ENCODE measurements at regions not wholly inside any gene's neighbourhood (a gene's known extent, or its start where the extent isn't known, plus 50 kb on each side); places are given as distances from the start of the nearest gene placed in this dataset.

DNA sequence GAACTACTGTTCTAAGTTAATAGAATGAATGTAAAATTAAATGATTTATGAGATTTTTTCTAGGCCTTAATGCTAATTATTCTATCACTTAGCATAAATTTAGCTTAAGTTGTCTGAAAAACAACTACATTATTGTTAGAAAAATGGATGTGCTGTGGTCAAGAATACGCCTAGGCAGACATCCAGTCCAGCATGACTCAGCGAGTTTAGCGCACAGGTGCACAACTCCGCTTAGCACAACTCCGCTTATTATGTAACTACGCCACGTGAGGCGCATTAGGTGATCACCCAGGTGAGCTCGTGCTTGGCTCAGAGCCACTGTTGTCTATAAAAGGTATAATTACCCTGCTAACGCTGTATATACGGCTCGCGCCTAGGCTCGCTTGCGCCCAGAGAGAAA, 1043.6 kb upstream of the ADGRL4 start:
- H3K4me3 Mint-ChIP-seq = no peak overlapping the region
- H3K36me3 Mint-ChIP-seq (ENCODE audit: insufficient read depth in 2 of 2) = no peaks in the 10 kb centered on the region
- H3K27me3 Mint-ChIP-seq (ENCODE audit: low read depth) = no peaks in the 10 kb centered on the region
- no peak for ATAC-seq (replicated peaks in 1 of 2)
- no peak for DNase-seq
- peaks cover 3% of the 10 kb centered on the region in 2 donors for H3K9me3 Mint-ChIP-seq
- H3K4me1 Mint-ChIP-seq (ENCODE audit: low read depth) = no peaks in the 10 kb centered on the region
- no peak overlapping the region for H3K27ac Mint-ChIP-seq

GRCh38 chr1:80048716-80049115, 1042.2 kb upstream of the ADGRL4 start:
- no peak overlapping the region for H3K27ac Mint-ChIP-seq
- no peak overlapping the region for H3K4me3 Mint-ChIP-seq
- no peaks in the 10 kb centered on the region for H3K27me3 Mint-ChIP-seq (ENCODE audit: low read depth)
- H3K4me1 Mint-ChIP-seq (ENCODE audit: low read depth) = no peaks in the 10 kb centered on the region
- ATAC-seq (replicated peaks in 1 of 2) (no peak), DNase-seq (no peak)
- no peaks in the 10 kb centered on the region for H3K36me3 Mint-ChIP-seq (ENCODE audit: insufficient read depth in 2 of 2)
- H3K9me3 Mint-ChIP-seq = peaks cover 3% of the 10 kb centered on the region in 2 donors

- no peak overlapping the region for H3K4me3 Mint-ChIP-seq
- no peaks in the 10 kb centered on the region for H3K27me3 Mint-ChIP-seq (ENCODE audit: low read depth)
- no peak overlapping the region for H3K27ac Mint-ChIP-seq
- no peaks in the 10 kb centered on the region for H3K4me1 Mint-ChIP-seq (ENCODE audit: low read depth)
- no peaks in the 10 kb centered on the region for H3K36me3 Mint-ChIP-seq (ENCODE audit: insufficient read depth in 2 of 2)
- peaks cover 3 to 4% of the 10 kb centered on the region in 2 donors for H3K9me3 Mint-ChIP-seq
- no peak for DNase-seq
- ATAC-seq (replicated peaks in 1 of 2) = no peak
Observed at GRCh38 chr1:80047791-80048190, 1041.3 kb upstream of the ADGRL4 start.

- no peak for ATAC-seq (replicated peaks in 1 of 2)
- no peak overlapping the region for H3K27ac Mint-ChIP-seq
- no peaks in the 10 kb centered on the region for H3K4me1 Mint-ChIP-seq (ENCODE audit: low read depth)
- H3K4me3 Mint-ChIP-seq = no peak overlapping the region
- no peaks in the 10 kb centered on the region for H3K27me3 Mint-ChIP-seq (ENCODE audit: low read depth)
- no peaks in the 10 kb centered on the region for H3K36me3 Mint-ChIP-seq (ENCODE audit: insufficient read depth in 2 of 2)
- DNase-seq = no peak
- H3K9me3 Mint-ChIP-seq = peaks cover 10 to 14% of the 10 kb centered on the region in 2 donors
Observed at GRCh38 chr1:80044662-80045061, 1038.1 kb upstream of the ADGRL4 start.

DNA sequence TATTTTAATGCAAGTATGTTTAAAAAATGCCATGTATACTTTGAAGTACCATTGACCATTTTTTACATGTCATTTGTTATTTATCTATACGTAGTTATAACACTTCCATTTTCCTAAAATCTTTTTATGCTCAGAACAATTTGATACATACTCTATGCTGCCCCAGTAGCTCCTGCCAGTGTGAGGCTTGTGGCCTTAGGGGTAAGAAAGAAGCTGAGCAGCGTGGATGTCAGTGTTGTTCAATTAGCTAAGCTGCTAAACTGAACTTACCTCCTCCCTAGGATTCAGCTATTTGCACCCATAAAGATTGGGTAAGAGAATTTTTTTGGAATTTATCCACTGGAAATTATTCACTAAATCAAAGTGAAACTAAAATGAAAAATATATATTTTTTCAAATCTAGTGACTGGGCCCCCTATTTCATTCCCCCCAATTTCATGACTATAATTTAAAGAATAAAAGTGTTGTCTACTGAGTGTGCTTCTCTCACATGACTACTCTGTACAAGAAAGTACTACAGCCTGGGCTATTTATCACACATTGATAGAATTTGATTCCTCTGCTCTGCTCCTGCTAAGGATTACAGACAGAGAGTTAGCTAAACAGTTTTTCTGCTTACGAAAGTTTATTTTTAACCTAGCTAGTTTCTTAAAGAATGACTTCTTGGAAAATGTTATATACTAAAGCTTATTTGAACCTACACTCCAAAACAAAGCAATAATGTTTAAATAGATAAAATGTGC, 1030.3 kb upstream of the ADGRL4 start:
- H3K27ac Mint-ChIP-seq = no peak overlapping the region

DNA sequence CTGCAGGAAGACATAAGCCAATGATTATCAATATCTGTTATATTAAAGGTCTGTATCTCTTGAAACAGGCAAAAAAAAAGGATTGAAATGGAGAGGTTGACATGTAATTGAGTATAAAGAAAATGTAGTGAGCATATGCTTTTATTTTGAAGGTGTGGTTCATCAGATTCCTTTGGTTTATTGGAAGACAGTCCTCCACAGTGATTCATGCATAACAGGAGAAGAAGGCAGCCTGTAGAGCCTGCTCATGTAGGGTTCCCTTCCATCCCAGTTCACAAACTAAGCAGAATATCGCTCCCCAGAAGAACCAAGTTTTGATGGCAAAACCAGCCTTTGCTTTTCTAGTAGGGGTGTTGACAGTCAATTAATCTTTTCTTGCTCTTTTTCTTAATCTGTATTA, 1016.8 kb upstream of the ADGRL4 start:
- no peaks in the 10 kb centered on the region for H3K4me1 Mint-ChIP-seq (ENCODE audit: low read depth)
- H3K4me3 Mint-ChIP-seq = no peak overlapping the region
- no peak overlapping the region for H3K27ac Mint-ChIP-seq
- DNase-seq = no peak
- ATAC-seq (replicated peaks in 1 of 2) = no peak
- H3K9me3 Mint-ChIP-seq = peaks cover 0 to 1% of the 10 kb centered on the region in 2 donors
- H3K27me3 Mint-ChIP-seq (ENCODE audit: low read depth) = no peaks in the 10 kb centered on the region
- peaks cover 0 to 2% of the 10 kb centered on the region in 2 donors for H3K36me3 Mint-ChIP-seq (ENCODE audit: insufficient read depth in 2 of 2)

More for the DNA sequence above, 1030.3 kb upstream of the ADGRL4 start:
- peaks cover 12 to 15% of the 10 kb centered on the region in 2 donors for H3K9me3 Mint-ChIP-seq
- no peaks in the 10 kb centered on the region for H3K27me3 Mint-ChIP-seq (ENCODE audit: low read depth)
- H3K4me1 Mint-ChIP-seq (ENCODE audit: low read depth) = no peaks in the 10 kb centered on the region
- H3K4me3 Mint-ChIP-seq = no peak overlapping the region
- no peak for DNase-seq
- no peaks in the 10 kb centered on the region for H3K36me3 Mint-ChIP-seq (ENCODE audit: insufficient read depth in 2 of 2)
- ATAC-seq (replicated peaks in 1 of 2) = no peak

DNA sequence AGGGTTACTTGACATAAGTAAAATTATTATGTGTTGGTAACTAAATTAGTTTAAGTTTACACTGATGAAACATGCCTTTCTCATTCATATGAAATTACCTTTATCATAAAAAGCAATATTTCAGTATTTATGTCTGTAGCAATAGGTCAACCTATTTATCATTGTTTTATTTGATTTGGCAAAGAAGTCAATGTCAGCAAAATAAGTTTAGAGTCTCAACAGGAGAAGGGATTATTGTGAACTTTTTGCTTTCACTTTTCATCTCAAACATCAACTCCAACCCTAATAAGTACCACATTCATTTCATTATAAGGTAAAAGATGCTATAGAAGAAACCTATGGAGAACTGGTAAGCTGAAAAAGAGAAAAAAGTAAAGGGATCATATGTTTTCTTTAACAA, 1015.4 kb upstream of the ADGRL4 start:
- Mint-ChIP-seq H3K4me3 (no peak overlapping the region), H3K27ac (no peak overlapping the region), H3K27me3 (ENCODE audit: low read depth) (no peaks in the 10 kb centered on the region), H3K9me3 (peaks cover 4% of the 10 kb centered on the region in 2 donors), H3K36me3 (ENCODE audit: insufficient read depth in 2 of 2) (no peaks in the 10 kb centered on the region), H3K4me1 (ENCODE audit: low read depth) (no peaks in the 10 kb centered on the region)
- ATAC-seq (replicated peaks in 1 of 2) (no peak), DNase-seq (no peak)

DNA sequence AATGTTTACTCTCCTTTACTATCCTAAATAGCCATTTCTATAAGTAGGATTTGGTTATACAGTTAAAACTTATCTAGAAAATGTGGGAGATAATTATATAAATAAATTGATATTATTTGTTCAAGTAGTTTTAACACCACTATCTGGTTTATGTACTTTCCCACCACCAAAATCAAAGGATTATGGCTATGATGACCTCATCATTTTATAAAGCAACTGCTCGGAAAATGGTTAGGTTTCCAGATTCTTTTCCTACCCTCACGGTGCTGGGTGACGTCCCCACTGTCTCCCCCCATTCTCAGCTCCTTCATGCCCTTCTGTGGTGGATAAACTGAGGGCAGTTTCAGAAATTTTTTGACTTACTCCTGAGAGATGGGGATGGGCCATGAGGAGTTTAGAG, 1011.8 kb upstream of the ADGRL4 start:
- Mint-ChIP-seq H3K4me1 (ENCODE audit: low read depth) (no peaks in the 10 kb centered on the region), H3K9me3 (peaks cover 4% of the 10 kb centered on the region in 2 donors), H3K4me3 (no peak overlapping the region), H3K36me3 (ENCODE audit: insufficient read depth in 2 of 2) (no peaks in the 10 kb centered on the region), H3K27me3 (ENCODE audit: low read depth) (no peaks in the 10 kb centered on the region), H3K27ac (no peak overlapping the region)
- ATAC-seq (replicated peaks in 1 of 2) = no peak
- no peak for DNase-seq

- H3K4me1 Mint-ChIP-seq (ENCODE audit: low read depth) = no peaks in the 10 kb centered on the region
- H3K27me3 Mint-ChIP-seq (ENCODE audit: low read depth) = no peaks in the 10 kb centered on the region
- DNase-seq (no peak), ATAC-seq (replicated peaks in 1 of 2) (no peak)
- H3K4me3 Mint-ChIP-seq = no peak overlapping the region
- H3K9me3 Mint-ChIP-seq = no peaks in the 10 kb centered on the region
- H3K27ac Mint-ChIP-seq = no peak overlapping the region
- no peaks in the 10 kb centered on the region for H3K36me3 Mint-ChIP-seq (ENCODE audit: insufficient read depth in 2 of 2)
Observed at GRCh38 chr1:80008934-80009333, 1002.4 kb upstream of the ADGRL4 start.

- Mint-ChIP-seq H3K4me3 (no peak overlapping the region), H3K9me3 (peaks cover 6 to 7% of the 10 kb centered on the region in 2 donors), H3K27ac (no peak overlapping the region), H3K36me3 (ENCODE audit: insufficient read depth in 2 of 2) (peaks cover 2 to 3% of the 10 kb centered on the region in 2 donors), H3K27me3 (ENCODE audit: low read depth) (no peaks in the 10 kb centered on the region), H3K4me1 (ENCODE audit: low read depth) (no peaks in the 10 kb centered on the region)
- ATAC-seq (replicated peaks in 1 of 2) = no peak
- no peak for DNase-seq
Observed at GRCh38 chr1:80003250-80003649, 996.7 kb upstream of the ADGRL4 start.

- peaks cover 5% of the 10 kb centered on the region in 2 donors for H3K9me3 Mint-ChIP-seq
- DNase-seq (no peak), ATAC-seq (replicated peaks in 1 of 2) (no peak)
- no peaks in the 10 kb centered on the region for H3K4me1 Mint-ChIP-seq (ENCODE audit: low read depth)
- no peaks in the 10 kb centered on the region for H3K36me3 Mint-ChIP-seq (ENCODE audit: insufficient read depth in 2 of 2)
- H3K4me3 Mint-ChIP-seq = no peak overlapping the region
- H3K27me3 Mint-ChIP-seq (ENCODE audit: low read depth) = no peaks in the 10 kb centered on the region
- no peak overlapping the region for H3K27ac Mint-ChIP-seq
Observed at GRCh38 chr1:79988401-79988800, 981.9 kb upstream of the ADGRL4 start.

DNA sequence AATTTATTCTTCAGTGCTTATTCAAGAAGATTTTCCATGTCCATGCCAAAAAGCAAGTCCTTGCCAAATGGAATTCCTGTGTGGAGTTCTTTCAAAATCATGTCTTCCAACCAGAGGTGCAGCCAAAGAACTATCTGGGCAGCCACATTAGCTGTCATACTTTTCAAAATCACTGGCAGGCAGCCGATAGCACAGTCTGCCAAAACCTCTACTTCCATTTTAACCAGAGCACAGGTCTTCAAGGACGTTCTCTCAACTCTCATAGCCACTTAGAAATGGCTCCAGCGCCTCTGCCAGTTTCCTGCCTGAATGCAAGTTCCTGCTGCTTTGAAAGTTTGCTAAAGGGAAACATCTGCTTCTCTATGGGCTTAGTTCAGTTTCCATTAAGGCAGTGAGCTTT, 975.7 kb upstream of the ADGRL4 start:
- no peaks in the 10 kb centered on the region for H3K4me1 Mint-ChIP-seq (ENCODE audit: low read depth)
- H3K36me3 Mint-ChIP-seq (ENCODE audit: insufficient read depth in 2 of 2) = no peaks in the 10 kb centered on the region
- H3K27me3 Mint-ChIP-seq (ENCODE audit: low read depth) = no peaks in the 10 kb centered on the region
- H3K9me3 Mint-ChIP-seq = peaks cover 5 to 15% of the 10 kb centered on the region in 2 donors
- no peak overlapping the region for H3K4me3 Mint-ChIP-seq
- ATAC-seq (replicated peaks in 1 of 2) (no peak), DNase-seq (no peak)
- H3K27ac Mint-ChIP-seq = no peak overlapping the region

GRCh38 chr1:79981481-79981880, 975.0 kb upstream of the ADGRL4 start:
- Mint-ChIP-seq H3K4me1 (ENCODE audit: low read depth) (no peaks in the 10 kb centered on the region), H3K36me3 (ENCODE audit: insufficient read depth in 2 of 2) (no peaks in the 10 kb centered on the region), H3K9me3 (peaks cover 5 to 15% of the 10 kb centered on the region in 2 donors), H3K27ac (no peak overlapping the region), H3K27me3 (ENCODE audit: low read depth) (no peaks in the 10 kb centered on the region), H3K4me3 (no peak overlapping the region)
- DNase-seq (no peak), ATAC-seq (replicated peaks in 1 of 2) (no peak)

- ATAC-seq (replicated peaks in 1 of 2) (no peak), DNase-seq (no peak)
- Mint-ChIP-seq H3K36me3 (ENCODE audit: insufficient read depth in 2 of 2) (no peaks in the 10 kb centered on the region), H3K4me3 (no peak overlapping the region), H3K4me1 (ENCODE audit: low read depth) (no peaks in the 10 kb centered on the region), H3K9me3 (peaks cover 3 to 11% of the 10 kb centered on the region in 2 donors), H3K27ac (no peak overlapping the region), H3K27me3 (ENCODE audit: low read depth) (no peaks in the 10 kb centered on the region)
Observed at GRCh38 chr1:79979346-79979745, 972.8 kb upstream of the ADGRL4 start.

Data from activated T-cell treated with anti-CD3 and anti-CD28 coated beads, Interleukin-2, amount 50 U/mL, for 72 hours (primary cell).